ENCODE measurements at regions not wholly inside any gene's neighbourhood (a gene's known extent, or its start where the extent isn't known, plus 50 kb on each side); places are given as distances from the start of the nearest gene placed in this dataset.

DNA sequence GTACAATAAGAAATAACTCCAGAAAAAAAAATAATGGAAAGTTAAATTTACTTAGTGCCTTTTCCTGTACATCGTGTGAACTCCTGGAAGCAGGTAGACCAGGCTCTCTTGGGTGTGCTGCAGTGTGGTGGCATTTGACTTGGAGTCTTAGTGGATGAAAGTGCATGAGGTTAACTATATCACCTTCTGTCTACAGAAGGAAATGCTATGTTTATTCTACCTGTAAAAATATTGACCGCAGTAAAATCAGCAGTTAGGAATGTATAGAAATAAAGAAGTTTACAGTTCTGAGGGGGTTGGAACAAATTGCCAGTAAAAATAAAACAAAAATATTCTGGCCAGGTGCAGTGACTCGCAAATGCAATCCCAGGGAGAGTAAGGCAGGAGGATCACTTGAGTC lies 722.1 kb downstream of the LIG4 start:
- TF ChIP-seq CTCF (IDR thresholded peaks at IDR 0.05) (no peak), POLR2A (IDR thresholded peaks at IDR 0.05; ENCODE audit: low read depth) (no peak), EP300 (IDR thresholded peaks at IDR 0.05) (no peak), POLR2AphosphoS5 (IDR thresholded peaks at IDR 0.05) (no peak)
